MCF 10A (cell line): ENCODE measurements at regions not wholly inside any gene's neighbourhood (a gene's known extent, or its start where the extent isn't known, plus 50 kb on each side); places are given as distances from the start of the nearest gene placed in this dataset.

Experiments used
- BruUV-seq: library from RNA; stranded (reverse); fragments of 400-500 nt; replicated peaks from 2 replicates; lab custom pipeline; 2021; lab: Mats Ljungman, UMichigan
- CTCF ChIA-PET: fragments of 300-600 bp; sonication (Branson Sonifier 250); formaldehyde crosslinking; extraction: SDS; loops from one replicate; lab custom pipeline; 2021; ENCODE audit warnings: antibody characterized with exemption, inconsistent platforms; lab: Yijun Ruan, JAX
- POLR2A ChIA-PET: fragments of 300-600, 350-650 bp; sonication (Branson Sonifier 250); formaldehyde crosslinking; extraction: SDS; loops from one replicate; lab custom pipeline; 2020; ENCODE audit warnings: antibody characterized with exemption, inconsistent platforms; lab: Yijun Ruan, JAX
- DNase-seq: peaks from one replicate; pipeline ENCODE4 v3.0.0-alpha.2; 2018; ENCODE audit not compliant: unreplicated experiment
- H3K27ac Mint-ChIP-seq: one replicate; pipeline ENCODE4 v1.8.0; 2022; ENCODE audit warnings: mild to moderate bottlenecking, low read depth, mixed read lengths; ENCODE audit not compliant: unreplicated experiment
- H3K27me3 Mint-ChIP-seq: one replicate; pipeline ENCODE4 v1.8.0; 2022; ENCODE audit warnings: mixed read lengths; ENCODE audit not compliant: insufficient read depth, unreplicated experiment
- H3K36me3 Mint-ChIP-seq: one replicate; pipeline ENCODE4 v1.8.0; 2022; ENCODE audit warnings: mild to moderate bottlenecking, moderate library complexity, mixed read lengths; ENCODE audit not compliant: insufficient read depth, unreplicated experiment
- H3K4me1 Mint-ChIP-seq: one replicate; pipeline ENCODE4 v1.8.0; 2022; ENCODE audit warnings: mixed read lengths; ENCODE audit not compliant: insufficient read depth, unreplicated experiment
- H3K4me3 Mint-ChIP-seq: one replicate; pipeline ENCODE4 v1.8.0; 2022; ENCODE audit warnings: mild to moderate bottlenecking, moderate library complexity, mixed read lengths; ENCODE audit not compliant: unreplicated experiment
- H3K9me3 Mint-ChIP-seq: one replicate; pipeline ENCODE4 v1.8.0; 2022; ENCODE audit warnings: mixed read lengths; ENCODE audit not compliant: unreplicated experiment
- CTCF ChIP-seq: fragments of 200-600 bp; IDR thresholded peaks from one replicate; pipeline ENCODE4 v1.8.0; 2022; ENCODE audit warnings: antibody characterized with exemption, mild to moderate bottlenecking; ENCODE audit not compliant: unreplicated experiment
- intact Hi-C: fragments of 100-400 bp; cut with micrococcal nuclease; formaldehyde crosslinking; loops from 2 replicates; pipeline ENCODE4 v1.14.1; 2022

GRCh38 chr21:16873596-16873995, 639.2 kb upstream of the CXADR start:
- H3K9me3 Mint-ChIP-seq: no peaks in the 10 kb centered on the region
- intact Hi-C loops: no loop called here
- POLR2A ChIA-PET: interaction anchor here (1.7 kb wide), 1 partner anchor 15 kb away, joined by 3 read pairs; no protein-coding TSS in a partner anchor
- TF ChIP-seq CTCF: no peak
- peaks cover 9% of the 10 kb centered on the region for H3K4me1 Mint-ChIP-seq
- no peak for DNase-seq
- no peaks in the 10 kb centered on the region for H3K27me3 Mint-ChIP-seq
- BruUV-seq: no TSS peak
- H3K4me3 Mint-ChIP-seq: no peak overlapping the region
- H3K36me3 Mint-ChIP-seq: no peaks in the 10 kb centered on the region
- CTCF ChIA-PET: no interaction called here
- no peak overlapping the region for H3K27ac Mint-ChIP-seq

- CTCF ChIA-PET: no interaction called here
- TF ChIP-seq CTCF: no peak
- Mint-ChIP-seq H3K4me3 (no peak overlapping the region), H3K27me3 (no peaks in the 10 kb centered on the region), H3K9me3 (no peaks in the 10 kb centered on the region), H3K36me3 (no peaks in the 10 kb centered on the region), H3K4me1 (no peaks in the 10 kb centered on the region), H3K27ac (no peak overlapping the region)
- BruUV-seq: no TSS peak
- DNase-seq: no peak
- intact Hi-C loops: no loop called here
- POLR2A ChIA-PET: no interaction called here
Measured at GRCh38 chr21:16879479-16879878, 633.4 kb upstream of the CXADR start.

GRCh38 chr21:16891821-16892220, 621.0 kb upstream of the CXADR start:
- no peak for TF ChIP-seq CTCF
- H3K4me3 Mint-ChIP-seq: no peak overlapping the region
- no TSS peak for BruUV-seq
- H3K9me3 Mint-ChIP-seq: no peaks in the 10 kb centered on the region
- DNase-seq: peak; percentile 43
- H3K27ac Mint-ChIP-seq: no peak overlapping the region
- H3K36me3 Mint-ChIP-seq: no peaks in the 10 kb centered on the region
- intact Hi-C loops: no loop called here
- POLR2A ChIA-PET: no interaction called here
- peaks cover 10% of the 10 kb centered on the region for H3K4me1 Mint-ChIP-seq
- CTCF ChIA-PET: interaction anchor here (0.6 kb wide), 1 partner anchor 471 kb away, joined by 3 read pairs; no protein-coding TSS in a partner anchor
- no peaks in the 10 kb centered on the region for H3K27me3 Mint-ChIP-seq

GRCh38 chr21:16900685-16901084, 612.2 kb upstream of the CXADR start:
- DNase-seq: no peak
- ChIA-PET CTCF (interaction anchor here (0.7 kb wide), 1 partner anchor 489 kb away, joined by 3 read pairs; no protein-coding TSS in a partner anchor), POLR2A (no interaction called here)
- no peak overlapping the region for H3K27ac Mint-ChIP-seq
- intact Hi-C loops: no loop called here
- no peaks in the 10 kb centered on the region for H3K4me1 Mint-ChIP-seq
- no peaks in the 10 kb centered on the region for H3K36me3 Mint-ChIP-seq
- H3K4me3 Mint-ChIP-seq: no peak overlapping the region
- H3K9me3 Mint-ChIP-seq: no peaks in the 10 kb centered on the region
- no peak for TF ChIP-seq CTCF
- H3K27me3 Mint-ChIP-seq: no peaks in the 10 kb centered on the region
- no TSS peak for BruUV-seq
